Sigmoid colon (tissue), 4 donors: ENCODE measurements at regions not wholly inside any gene's neighbourhood (a gene's known extent, or its start where the extent isn't known, plus 50 kb on each side); places are given as distances from the start of the nearest gene placed in this dataset.

Experiments used
- CTCF ChIP-seq, 4 experiments: fragments of 450-650 bp in 3 of 4; fragments of 200-600 bp in 1 of 4; IDR thresholded peaks; one replicate each; pipeline ENCODE4 v1.5.1; 2016 to 2019; ENCODE audit warnings: antibody characterized with exemption in 4 of 4, mild to moderate bottlenecking in 3 of 4, moderate library complexity in 2 of 4
- EP300 ChIP-seq, 4 donors: sonication (generic); formaldehyde crosslinking; IDR thresholded peaks; one replicate each; pipeline ENCODE4 v1.6.1; 2017; ENCODE audit warnings: antibody characterized with exemption in 4 of 4
- POLR2A ChIP-seq, 2 donors: fragments of 450-650 bp; IDR thresholded peaks; one replicate each; pipeline ENCODE4 v1.6.1; 2016; ENCODE audit warnings: antibody characterized with exemption in 2 of 2, mild to moderate bottlenecking in 2 of 2, moderate library complexity in 2 of 2

GRCh38 chr5:138635708-138636107 lies 60.5 kb upstream of the HSPA9 start:
- TF ChIP-seq CTCF (IDR thresholded peaks at IDR 0.05) (no peak), POLR2A (IDR thresholded peaks at IDR 0.05) (no peak), EP300 (IDR thresholded peaks at IDR 0.05) (no peak)
